DMS153 treated with DMSO at 0.1 percent for 48 hours (cell line): ENCODE measurements at regions not wholly inside any gene's neighbourhood (a gene's known extent, or its start where the extent isn't known, plus 50 kb on each side); places are given as distances from the start of the nearest gene placed in this dataset.

Experiments used
- DNase-seq: peaks from one replicate; lab custom pipeline; 2025; ENCODE audit not compliant: unreplicated experiment; lab: John Stamatoyannopoulos, UW

- no peak for DNase-seq
These were observed 403.3 kb downstream of the TXNL1 start for GRCh38 chr18:56235071-56235470.

GRCh38 chr18:56233595-56233994, 404.8 kb downstream of the TXNL1 start:
- no peak for DNase-seq

- no peak for DNase-seq
These were observed 412.4 kb downstream of the TXNL1 start for GRCh38 chr18:56226025-56226424.

GRCh38 chr18:56224669-56225561, 413.5 kb downstream of the TXNL1 start:
- DNase-seq: no peak

GRCh38 chr18:56221195-56222065, 417.0 kb downstream of the TXNL1 start:
- no peak for DNase-seq

- no peak for DNase-seq
These were observed 421.0 kb downstream of the TXNL1 start for GRCh38 chr18:56217406-56217805.

- no peak for DNase-seq
These were observed 423.7 kb downstream of the TXNL1 start for GRCh38 chr18:56214706-56215105.

GRCh38 chr18:56210520-56210919, 427.9 kb downstream of the TXNL1 start:
- no peak for DNase-seq

- DNase-seq: no peak
These were observed 430.4 kb downstream of the TXNL1 start for GRCh38 chr18:56207989-56208388.

GRCh38 chr18:56204052-56204451, 434.3 kb downstream of the TXNL1 start:
- no peak for DNase-seq

GRCh38 chr18:56202678-56203077, 435.7 kb downstream of the TXNL1 start:
- DNase-seq: no peak

GRCh38 chr18:56200381-56200911, 437.9 kb downstream of the TXNL1 start:
- no peak for DNase-seq

GRCh38 chr18:56199580-56200330, 438.6 kb downstream of the TXNL1 start:
- no peak for DNase-seq

GRCh38 chr18:56197241-56197859, 441.0 kb downstream of the TXNL1 start:
- DNase-seq: no peak

GRCh38 chr18:56196495-56197225, 441.7 kb downstream of the TXNL1 start:
- no peak for DNase-seq

GRCh38 chr18:56191334-56191733, 447.1 kb downstream of the TXNL1 start:
- no peak for DNase-seq

- no peak for DNase-seq
These were observed 448.8 kb downstream of the TXNL1 start for GRCh38 chr18:56189615-56190014.

GRCh38 chr18:56188529-56189275, 449.7 kb downstream of the TXNL1 start:
- no peak for DNase-seq

- DNase-seq: no peak
These were observed 452.1 kb downstream of the TXNL1 start for GRCh38 chr18:56186319-56186718.
